Heart left ventricle (tissue), 16 donors: ENCODE measurements at regions not wholly inside any gene's neighbourhood (a gene's known extent, or its start where the extent isn't known, plus 50 kb on each side); places are given as distances from the start of the nearest gene placed in this dataset.

ENCODE experiments used
- ATAC-seq, 4 donors: fragments of 200-7000 bp; cut with Tn5 transposase; one replicate each; pipeline ENCODE4 v1.9.1; 2020 to 2022; ENCODE audit warnings: moderate library complexity in 4 of 4, mild to moderate bottlenecking in 3 of 4, moderate number of reproducible peaks in 1 of 4
- DNase-seq, 5 donors: peaks; one replicate each; pipeline ENCODE4 v3.0.0-alpha.2; 2020
- H3K27ac ChIP-seq, 12 donors: fragments of 200-600 bp; sonication (generic) in 4 of 12; one replicate each; pipeline versions ENCODE4 v1.5.0 to v1.8.0; 2016 to 2022; ENCODE audit warnings: mild to moderate bottlenecking in 2 of 12
- H3K27me3 ChIP-seq, 9 donors: fragments of 200-600 bp; sonication (generic) in 2 of 9; one replicate each; pipeline versions ENCODE4 v1.5.1 to v1.8.0; 2016 to 2022; ENCODE audit warnings: mild to moderate bottlenecking in 3 of 9
- H3K36me3 ChIP-seq, 9 donors: fragments of 200-600 bp; sonication (generic) in 2 of 9; one replicate each; pipeline versions ENCODE4 v1.5.0 to v1.8.0; 2018 to 2022; ENCODE audit warnings: mild to moderate bottlenecking in 2 of 9
- H3K4me1 ChIP-seq, 12 donors: fragments of 200-600 bp; sonication (generic) in 4 of 12; one replicate each; pipeline versions ENCODE4 v1.5.0 to v1.8.0; 2016 to 2022; ENCODE audit warnings: mild to moderate bottlenecking in 3 of 12
- H3K4me3 ChIP-seq, 12 donors: fragments of 200-600 bp; sonication (generic) in 4 of 12; one replicate each; pipeline versions ENCODE4 v1.5.0 to v1.8.0; 2017 to 2022; ENCODE audit warnings: mild to moderate bottlenecking in 9 of 12, moderate library complexity in 4 of 12
- H3K9me3 ChIP-seq, 12 donors: fragments of 200-600 bp; sonication (generic) in 4 of 12; one replicate each; pipeline versions ENCODE4 v1.5.0 to v1.8.0; 2016 to 2022; ENCODE audit warnings: mild to moderate bottlenecking in 1 of 12
- CTCF ChIP-seq, 12 donors: fragments of 200-600 bp; sonication (generic) in 4 of 12; IDR thresholded peaks; one replicate each; pipeline versions ENCODE4 v1.5.0 to v1.8.0; 2018 to 2022; ENCODE audit warnings: antibody characterized with exemption in 12 of 12, mild to moderate bottlenecking in 5 of 12
- POLR2A ChIP-seq, 2 donors: fragments of 450-650 bp; IDR thresholded peaks; one replicate each; pipeline ENCODE4 v1.6.1; 2017; ENCODE audit warnings: antibody characterized with exemption in 2 of 2, mild to moderate bottlenecking in 2 of 2, moderate library complexity in 2 of 2
- WGBS, 4 donors: extraction: QIAGEN DNeasy Blood & Tissue Kit in 2 of 4; methylation state at CpG; one replicate each; pipeline versions ENCODE4 v1.1.5 to v1.1.7; 2013 to 2018; 5-methylcytosine and 5-hydroxymethylcytosine counted together
- intact Hi-C, 10 donors: fragments of 100-400 bp; cut with DNase I; formaldehyde crosslinking; loops; one replicate each; pipeline versions ENCODE4 v1.11.1 to v1.14.2; 2022
- donor health status: ischemic (EF 13 %, LVEDD 7.1; RV severe dilation, severe dysfunction).
- donor health status: healthy with polysubstance abuse.
- donor health status: DM: no; HTN: yes; CAD: no.
- donor health status: DM: no; HTN: no; CAD: no.
- donor health status: ischemic (EF 25% LVEDD 6.9; RV normal size, moderate dysfunction).
- donor health status: ischemic (EF 25% LVEDD 5.7; RV mildly dilated, moderate dysfunction).
- donor health status: healthy.
- donor health status: DM: yes; HTN: yes; CAD: no.
- donor health status: ischemic (EF 35%, LVEDD 5.7; RV mildly dilated, moderate dysfunction).
- donor health status: nonischemic (EF 11% LVEDD 7.7; RV severe dilation, severe dysfunction).
- donor health status: DM: yes; HTN: yes; CAD: no.
- donor health status: PGD.
- donor health status: ischemic (EF 29% LVEDD 5.4; RV normal size, mild dysfunction).
- donor health status: nonischemic (EF 23%, LVEDD 6.1; RV moderate dilation, normal function).

- TF ChIP-seq POLR2A (IDR thresholded peaks at IDR 0.05) (no peak), CTCF (IDR thresholded peaks at IDR 0.05) (no peak)
- Histone ChIP-seq H3K36me3 (no peaks in the 10 kb centered on the region), H3K4me3 (no peak overlapping the region), H3K4me1 (peaks cover 0 to 13% (median 0%) of the 10 kb centered on the region in 12 donors), H3K27ac (no peak overlapping the region), H3K9me3 (no peaks in the 10 kb centered on the region), H3K27me3 (no peaks in the 10 kb centered on the region)
- 51 to 58% (median 55%) methylated on average over 1 of the region's 1 CpG for WGBS, 4 donors
- DNase-seq (no peak), ATAC-seq (peak in 3 of 4 donors; percentile 52 to 69 (median 61))
- intact Hi-C loops, result loop anchor here in 1 of 10 donors (5.0 kb wide), 1 partner anchor 65 kb away; no protein-coding TSS in a partner anchor
These were observed 69.8 kb downstream of the BTBD3 start for GRCh38 chr20:11987526-11987925.

GRCh38 chr20:11989018-11989771 is 71.5 kb downstream of the BTBD3 start:
- H3K4me3 ChIP-seq, result no peak overlapping the region
- H3K4me1 ChIP-seq, result peaks cover 0 to 13% (median 0%) of the 10 kb centered on the region in 12 donors
- H3K27me3 ChIP-seq, result no peaks in the 10 kb centered on the region
- H3K36me3 ChIP-seq, result no peaks in the 10 kb centered on the region
- TF ChIP-seq POLR2A (IDR thresholded peaks at IDR 0.05) (no peak), CTCF (IDR thresholded peaks at IDR 0.05) (no peak)
- H3K27ac ChIP-seq, result no peak overlapping the region
- no peak for DNase-seq
- no peaks in the 10 kb centered on the region for H3K9me3 ChIP-seq
- WGBS, 4 donors, result 82 to 89% (median 86%) methylated on average over 7 of the region's 7 CpGs
- intact Hi-C loops, result loop anchor here in 1 of 10 donors (5.0 kb wide), 1 partner anchor 67 kb away; no protein-coding TSS in a partner anchor
- peak in 2 of 4 donors; percentile 50 to 66 for ATAC-seq

- no peak overlapping the region for H3K27ac ChIP-seq
- ATAC-seq (no peak), DNase-seq (no peak)
- 90 to 95% (median 92%) methylated on average over 2 of the region's 2 CpGs for WGBS, 4 donors
- no peak overlapping the region for H3K4me3 ChIP-seq
- H3K36me3 ChIP-seq, result no peaks in the 10 kb centered on the region
- intact Hi-C loops, result no loop called here
- TF ChIP-seq CTCF (IDR thresholded peaks at IDR 0.05) (no peak), POLR2A (IDR thresholded peaks at IDR 0.05) (no peak)
- no peaks in the 10 kb centered on the region for H3K9me3 ChIP-seq
- H3K27me3 ChIP-seq, result no peaks in the 10 kb centered on the region
- H3K4me1 ChIP-seq, result peaks cover 0 to 5% (median 0%) of the 10 kb centered on the region in 12 donors
These were observed 74.7 kb downstream of the BTBD3 start for GRCh38 chr20:11992426-11992825.

- TF ChIP-seq POLR2A (IDR thresholded peaks at IDR 0.05) (no peak), CTCF (IDR thresholded peaks at IDR 0.05) (no peak)
- H3K4me1 ChIP-seq, result no peaks in the 10 kb centered on the region
- ATAC-seq (peak in 1 of 4 donors; percentile 39), DNase-seq (no peak)
- H3K4me3 ChIP-seq, result no peak overlapping the region
- no peak overlapping the region for H3K27ac ChIP-seq
- no peaks in the 10 kb centered on the region for H3K27me3 ChIP-seq
- H3K9me3 ChIP-seq, result no peaks in the 10 kb centered on the region
- 76 to 82% (median 78%) methylated on average over 7 of the region's 7 CpGs for WGBS, 4 donors
- intact Hi-C loops, result no loop called here
- H3K36me3 ChIP-seq, result no peaks in the 10 kb centered on the region
These were observed 76.3 kb downstream of the BTBD3 start for GRCh38 chr20:11993886-11994461.
